HUES6 (cell line): ENCODE measurements at regions not wholly inside any gene's neighbourhood (a gene's known extent, or its start where the extent isn't known, plus 50 kb on each side); places are given as distances from the start of the nearest gene placed in this dataset.
"Not testable (repeated sequence)": the region's sequence is repeated elsewhere in the genome, so short reads cannot be mapped to it uniquely, and the experiment has no call there.

Source experiments
- H3K27ac ChIP-seq: 2 replicates; pipeline ENCODE4 v1.7.0; 2013; ENCODE audit warnings: low read depth, mild to moderate bottlenecking, low read length, inconsistent platforms
- H3K27me3 ChIP-seq: 2 replicates; pipeline ENCODE4 v1.6.1; 2013; ENCODE audit warnings: low read length; ENCODE audit not compliant: control insufficient read depth, insufficient read depth
- H3K36me3 ChIP-seq: 2 replicates; pipeline ENCODE4 v1.6.1; 2013; ENCODE audit warnings: low read length; ENCODE audit not compliant: control insufficient read depth, insufficient read depth
- H3K4me1 ChIP-seq: 2 replicates; pipeline ENCODE4 v1.6.1; 2013; ENCODE audit warnings: low read length; ENCODE audit not compliant: control insufficient read depth, insufficient read depth
- H3K4me3 ChIP-seq: 2 replicates; pipeline ENCODE4 v1.5.1; 2013; ENCODE audit warnings: low read depth, low read length
- H3K9ac ChIP-seq: one replicate; pipeline ENCODE4 v1.6.1; 2013; ENCODE audit warnings: mild to moderate bottlenecking, low read length
- H3K9me3 ChIP-seq: 2 replicates; pipeline ENCODE4 v1.6.1; 2013; ENCODE audit warnings: low read depth, low read length; ENCODE audit not compliant: control insufficient read depth, insufficient read depth

DNA sequence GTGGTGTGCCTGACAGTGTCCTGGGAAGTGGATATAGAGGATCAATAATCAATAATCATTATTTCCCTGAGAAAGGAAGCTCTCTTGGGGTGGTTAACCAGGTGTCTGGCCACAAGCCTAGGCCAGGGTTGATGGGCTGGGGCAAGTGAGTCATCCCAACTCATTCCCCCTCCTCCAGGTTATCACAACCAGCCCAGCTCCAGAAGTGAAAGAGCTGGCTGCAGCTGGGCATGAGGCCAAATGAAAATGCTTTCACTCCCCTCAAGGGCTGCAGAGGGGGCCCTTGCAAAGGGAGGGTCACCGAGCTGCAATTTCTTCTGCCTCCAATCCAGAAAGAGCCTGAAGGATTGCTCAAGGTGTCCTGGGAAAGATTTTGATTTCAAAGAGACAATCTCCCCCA lies 127.9 kb downstream of the POTEM start:
- not testable (repeated sequence) for H3K27ac ChIP-seq, H3K9ac ChIP-seq, H3K36me3 ChIP-seq, H3K27me3 ChIP-seq, H3K4me3 ChIP-seq, H3K4me1 ChIP-seq
- peaks cover 16% of the 10 kb centered on the region; the same call in 1 of the 2 replicates for H3K9me3 ChIP-seq

DNA sequence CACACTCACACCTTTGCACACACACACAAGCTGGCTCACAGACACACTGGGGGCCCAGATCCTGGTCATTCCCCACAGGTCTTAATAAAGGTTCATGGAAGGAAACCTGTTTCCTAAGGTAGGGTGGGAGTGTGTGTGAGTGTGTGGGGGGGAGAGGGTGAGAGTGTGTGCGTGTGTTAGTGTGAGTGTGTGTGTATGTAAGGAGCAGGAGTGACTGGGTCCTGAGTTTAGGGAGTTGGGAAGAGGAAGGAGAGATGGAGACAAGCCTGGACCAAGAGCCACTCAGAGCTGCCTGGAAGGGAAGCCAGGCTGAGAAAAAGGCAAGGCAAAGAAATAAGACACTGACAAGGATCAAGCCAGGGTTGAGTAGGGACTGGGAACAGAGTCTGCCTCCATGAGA lies 129.2 kb downstream of the POTEM start:
- not testable (repeated sequence) for H3K27me3 ChIP-seq, H3K4me1 ChIP-seq, H3K27ac ChIP-seq, H3K9ac ChIP-seq, H3K4me3 ChIP-seq, H3K36me3 ChIP-seq
- peaks cover 16% of the 10 kb centered on the region; the same call in 1 of the 2 replicates for H3K9me3 ChIP-seq

DNA sequence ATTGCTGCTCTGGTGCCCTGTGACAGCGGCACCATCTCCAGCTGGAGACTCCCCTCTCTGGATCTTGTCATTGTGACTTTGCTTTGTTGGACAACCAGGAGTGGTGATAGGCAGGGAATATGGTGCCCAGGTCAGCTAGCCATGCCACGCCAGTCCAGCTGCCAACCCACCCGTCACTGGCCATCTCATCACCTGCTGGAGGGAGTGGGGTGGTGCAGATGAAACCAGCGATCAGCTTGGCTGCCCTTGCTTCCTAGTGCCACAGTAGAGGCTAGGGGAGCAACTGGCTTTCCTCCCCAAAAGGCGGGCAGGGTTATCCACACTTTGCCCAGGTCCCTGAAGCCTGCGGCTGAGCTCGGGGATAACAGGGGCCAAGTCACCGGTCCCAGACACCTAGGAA lies 129.6 kb downstream of the POTEM start:
- H3K9ac ChIP-seq, H3K4me1 ChIP-seq, H3K27me3 ChIP-seq, H3K36me3 ChIP-seq, H3K27ac ChIP-seq, H3K4me3 ChIP-seq: not testable (repeated sequence)
- H3K9me3 ChIP-seq: peaks cover 16% of the 10 kb centered on the region; the same call in 1 of the 2 replicates

DNA sequence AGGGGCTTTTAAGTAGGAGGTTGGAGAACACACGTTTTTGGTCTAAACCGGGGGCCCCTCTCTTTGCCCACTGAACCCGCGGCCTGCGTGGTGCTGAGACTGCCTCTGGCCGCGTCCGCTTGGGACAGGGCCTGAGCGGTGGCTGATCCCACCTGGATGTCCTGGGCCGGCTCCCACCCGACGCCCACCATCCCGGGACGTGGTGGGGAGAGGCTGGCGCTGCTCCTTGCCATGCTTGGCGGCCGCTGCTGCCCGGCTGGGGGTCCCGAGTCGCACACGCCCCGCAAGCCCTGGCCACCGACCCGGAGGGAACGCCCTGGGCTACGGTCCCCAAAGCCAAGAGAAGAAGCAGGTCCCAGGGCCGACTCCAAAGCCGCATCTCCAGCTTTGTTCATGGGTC lies 130.1 kb downstream of the POTEM start:
- H3K9ac ChIP-seq, H3K27ac ChIP-seq, H3K4me3 ChIP-seq, H3K36me3 ChIP-seq, H3K4me1 ChIP-seq, H3K27me3 ChIP-seq: not testable (repeated sequence)
- peaks cover 16% of the 10 kb centered on the region; the same call in 1 of the 2 replicates for H3K9me3 ChIP-seq

DNA sequence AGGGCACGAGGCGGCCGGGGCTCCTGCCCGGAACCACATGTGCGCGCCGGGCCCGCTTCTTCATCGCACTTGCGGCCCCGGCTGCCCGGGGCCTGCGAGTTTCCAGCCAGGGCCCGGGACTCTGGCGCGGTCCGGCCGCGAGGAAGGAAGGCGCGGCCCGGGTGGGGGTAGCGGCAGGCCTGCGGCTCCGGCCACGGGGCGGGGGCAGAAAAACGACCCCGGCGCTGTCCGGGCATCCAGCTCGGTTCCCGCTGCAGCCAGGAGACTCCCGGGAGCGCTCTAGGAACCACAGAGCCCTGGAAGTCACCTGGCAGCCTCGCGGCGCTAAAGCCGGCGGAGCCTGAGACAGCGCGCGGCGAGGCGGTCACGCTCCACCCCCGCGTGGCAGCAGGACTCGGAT lies 130.5 kb downstream of the POTEM start:
- H3K36me3 ChIP-seq, H3K27me3 ChIP-seq, H3K4me3 ChIP-seq, H3K9ac ChIP-seq, H3K27ac ChIP-seq, H3K4me1 ChIP-seq: not testable (repeated sequence)
- peaks cover 16% of the 10 kb centered on the region; the same call in 1 of the 2 replicates for H3K9me3 ChIP-seq

DNA sequence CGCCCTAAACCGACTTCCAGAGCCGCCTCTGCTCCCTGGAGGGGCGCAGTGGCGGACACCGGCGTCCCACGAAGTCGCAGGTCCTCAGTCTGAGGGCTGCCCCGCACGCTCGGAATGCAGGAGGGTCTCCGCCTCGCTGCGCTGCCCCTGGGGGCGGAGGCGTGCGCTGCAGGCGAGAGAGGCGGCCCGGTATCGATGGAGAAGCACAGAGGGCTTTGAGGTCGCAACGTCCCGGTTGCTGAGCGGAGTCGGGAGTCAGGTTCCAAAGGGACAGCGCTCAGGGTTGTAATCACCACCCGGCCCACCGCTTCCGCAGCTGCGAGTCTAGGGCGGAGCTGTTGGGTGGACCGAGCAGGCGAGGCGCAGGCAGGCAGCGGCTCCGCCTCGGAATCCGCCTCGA lies 131.0 kb downstream of the POTEM start:
- not testable (repeated sequence) for H3K4me1 ChIP-seq, H3K4me3 ChIP-seq, H3K27me3 ChIP-seq

DNA sequence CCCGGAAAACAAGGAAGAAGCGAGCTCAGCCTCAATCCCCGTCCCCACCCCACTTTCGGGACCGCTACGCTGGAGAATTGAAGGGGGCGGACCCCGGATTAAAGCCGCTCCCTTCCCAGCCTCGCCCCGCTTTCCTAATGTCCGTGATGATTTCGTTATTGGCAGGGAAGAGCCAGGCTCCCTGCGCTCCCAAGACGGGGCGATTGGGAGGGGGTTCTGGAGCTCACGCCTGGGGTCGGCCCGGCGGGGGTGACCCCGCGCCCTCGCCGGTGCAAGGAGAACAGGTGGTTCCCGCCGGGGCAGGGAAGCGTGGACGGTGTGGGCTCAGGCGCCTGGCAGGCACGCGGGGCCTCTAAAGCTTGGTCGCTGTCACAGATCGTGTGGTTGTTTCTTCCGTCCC lies 131.5 kb downstream of the POTEM start:
- Histone ChIP-seq H3K9me3 (peaks cover 16% of the 10 kb centered on the region; the same call in 1 of the 2 replicates), H3K4me3 (peak overlapping the region; percentile 29; the same call in 1 of the 2 replicates)
- H3K9ac ChIP-seq, H3K4me1 ChIP-seq, H3K27ac ChIP-seq, H3K36me3 ChIP-seq, H3K27me3 ChIP-seq: not testable (repeated sequence)

More for the DNA sequence above, 131.0 kb downstream of the POTEM start:
- H3K9ac ChIP-seq, H3K36me3 ChIP-seq, H3K27ac ChIP-seq: not testable (repeated sequence)
- H3K9me3 ChIP-seq: peaks cover 16% of the 10 kb centered on the region; the same call in 1 of the 2 replicates

DNA sequence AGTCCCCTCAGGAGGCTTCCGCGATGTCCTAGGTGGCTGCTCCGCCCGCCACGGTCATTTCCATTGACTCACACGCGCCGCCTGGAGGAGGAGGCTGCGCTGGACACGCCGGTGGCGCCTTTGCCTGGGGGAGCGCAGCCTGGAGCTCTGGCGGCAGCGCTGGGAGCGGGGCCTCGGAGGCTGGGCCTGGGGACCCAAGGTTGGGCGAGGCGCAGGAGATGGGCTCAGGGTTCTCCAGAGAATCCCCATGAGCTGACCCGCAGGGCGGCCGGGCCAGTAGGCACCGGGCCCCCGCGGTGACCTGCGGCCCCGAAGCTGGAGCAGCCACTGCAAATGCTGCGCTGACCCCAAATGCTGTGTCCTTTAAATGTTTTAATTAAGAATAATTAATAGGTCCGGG lies 132.1 kb downstream of the POTEM start:
- H3K4me1 ChIP-seq, H3K9ac ChIP-seq, H3K27ac ChIP-seq, H3K36me3 ChIP-seq, H3K4me3 ChIP-seq, H3K27me3 ChIP-seq: not testable (repeated sequence)
- H3K9me3 ChIP-seq: peaks cover 16% of the 10 kb centered on the region; the same call in 1 of the 2 replicates

DNA sequence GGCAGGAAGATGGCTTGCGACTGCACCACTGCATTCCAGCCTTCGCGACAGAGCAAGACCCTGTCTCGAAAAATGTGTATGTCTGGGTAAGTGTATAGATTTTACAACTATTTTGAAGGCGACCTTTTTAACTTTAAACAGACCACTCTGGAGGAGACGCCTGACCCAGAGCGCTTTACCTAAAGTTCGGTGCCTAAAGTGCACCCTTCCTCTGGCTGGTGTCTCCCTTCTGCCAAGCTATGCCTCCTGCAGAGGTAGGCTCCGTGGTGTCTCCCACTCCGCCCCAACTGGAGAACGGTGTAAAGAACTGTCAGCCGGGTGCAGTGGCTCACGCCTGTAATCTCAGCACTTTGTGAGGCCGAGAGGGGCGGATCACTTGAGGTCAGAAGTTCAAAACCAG lies 132.7 kb downstream of the POTEM start:
- not testable (repeated sequence) for H3K4me1 ChIP-seq, H3K27me3 ChIP-seq, H3K36me3 ChIP-seq, H3K4me3 ChIP-seq, H3K9ac ChIP-seq, H3K27ac ChIP-seq
- peaks cover 16% of the 10 kb centered on the region; the same call in 1 of the 2 replicates for H3K9me3 ChIP-seq

DNA sequence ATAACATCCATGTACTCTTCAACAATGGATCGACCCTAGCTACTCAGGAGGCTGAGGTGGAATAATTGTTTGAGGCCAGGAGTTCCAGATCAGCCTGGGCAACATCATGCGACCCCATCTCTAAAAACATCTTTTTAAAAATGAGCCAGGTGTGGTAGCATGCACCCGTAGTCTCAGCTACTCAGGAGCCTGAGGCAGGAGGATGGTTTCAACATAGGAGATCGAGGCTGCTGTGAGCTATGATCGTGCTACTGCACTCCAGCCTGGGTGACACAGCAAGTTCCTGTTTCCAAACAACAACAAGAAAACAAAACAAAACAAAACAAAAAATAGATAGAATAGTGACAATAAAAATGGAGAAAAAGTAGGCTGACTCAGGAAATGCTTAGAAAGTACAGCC lies 138.3 kb downstream of the POTEM start:
- H3K9me3 ChIP-seq, H3K36me3 ChIP-seq: not testable (repeated sequence)

DNA sequence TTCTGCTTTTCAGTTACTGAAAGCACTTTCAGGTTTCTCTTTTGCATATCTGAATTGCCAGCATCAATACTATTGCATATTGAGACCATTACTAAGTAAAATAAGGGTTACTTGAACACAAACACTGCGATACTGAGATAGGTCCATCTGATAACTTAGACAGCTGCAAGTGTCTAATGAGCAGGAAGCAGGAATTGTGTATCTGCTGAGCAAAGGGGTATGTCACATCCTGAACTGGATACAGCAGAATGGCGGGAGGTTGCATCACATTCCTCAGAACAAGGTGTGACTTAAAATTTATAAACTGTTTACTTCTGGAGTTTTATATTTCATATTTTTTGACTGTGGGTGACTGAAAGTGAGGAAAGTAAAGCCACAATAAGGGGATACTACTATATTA lies 142.7 kb downstream of the POTEM start:
- H3K4me1 ChIP-seq, H3K27ac ChIP-seq, H3K9me3 ChIP-seq, H3K36me3 ChIP-seq, H3K9ac ChIP-seq, H3K4me3 ChIP-seq, H3K27me3 ChIP-seq: not testable (repeated sequence)

More for the DNA sequence above, 138.3 kb downstream of the POTEM start:
- H3K9ac ChIP-seq, H3K27ac ChIP-seq, H3K27me3 ChIP-seq, H3K4me3 ChIP-seq, H3K4me1 ChIP-seq: not testable (repeated sequence)

DNA sequence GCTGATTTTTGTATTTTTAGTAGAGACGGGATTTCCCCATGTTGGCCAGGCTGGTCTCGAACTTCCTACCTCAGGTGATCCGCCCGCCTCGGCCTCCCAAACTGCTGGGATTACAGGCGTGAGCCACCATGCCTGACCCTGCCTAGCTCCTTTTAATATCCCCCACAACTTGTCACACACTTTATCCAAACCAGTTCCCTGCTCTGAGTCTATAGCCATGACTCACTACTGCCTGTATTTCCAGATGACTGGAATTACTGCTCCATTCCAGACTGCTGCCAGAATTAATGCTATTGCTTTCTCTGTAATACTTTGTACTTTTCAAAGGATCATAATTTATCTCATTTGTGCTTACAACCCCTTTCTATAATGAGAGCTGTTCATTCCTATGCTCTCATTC lies 153.1 kb downstream of the POTEM start:
- not testable (repeated sequence) for H3K4me1 ChIP-seq, H3K9ac ChIP-seq, H3K27ac ChIP-seq, H3K4me3 ChIP-seq, H3K27me3 ChIP-seq, H3K9me3 ChIP-seq, H3K36me3 ChIP-seq
